NCI-H2227 treated with DMSO at 0.1 percent for 48 hours (cell line): ENCODE measurements at regions not wholly inside any gene's neighbourhood (a gene's known extent, or its start where the extent isn't known, plus 50 kb on each side); places are given as distances from the start of the nearest gene placed in this dataset.
"Not testable (repeated sequence)": the region's sequence is repeated elsewhere in the genome, so short reads cannot be mapped to it uniquely, and the experiment has no call there.

Experiments used
- DNase-seq: peaks from one replicate; lab custom pipeline; 2025; lab: John Stamatoyannopoulos, UW

DNA sequence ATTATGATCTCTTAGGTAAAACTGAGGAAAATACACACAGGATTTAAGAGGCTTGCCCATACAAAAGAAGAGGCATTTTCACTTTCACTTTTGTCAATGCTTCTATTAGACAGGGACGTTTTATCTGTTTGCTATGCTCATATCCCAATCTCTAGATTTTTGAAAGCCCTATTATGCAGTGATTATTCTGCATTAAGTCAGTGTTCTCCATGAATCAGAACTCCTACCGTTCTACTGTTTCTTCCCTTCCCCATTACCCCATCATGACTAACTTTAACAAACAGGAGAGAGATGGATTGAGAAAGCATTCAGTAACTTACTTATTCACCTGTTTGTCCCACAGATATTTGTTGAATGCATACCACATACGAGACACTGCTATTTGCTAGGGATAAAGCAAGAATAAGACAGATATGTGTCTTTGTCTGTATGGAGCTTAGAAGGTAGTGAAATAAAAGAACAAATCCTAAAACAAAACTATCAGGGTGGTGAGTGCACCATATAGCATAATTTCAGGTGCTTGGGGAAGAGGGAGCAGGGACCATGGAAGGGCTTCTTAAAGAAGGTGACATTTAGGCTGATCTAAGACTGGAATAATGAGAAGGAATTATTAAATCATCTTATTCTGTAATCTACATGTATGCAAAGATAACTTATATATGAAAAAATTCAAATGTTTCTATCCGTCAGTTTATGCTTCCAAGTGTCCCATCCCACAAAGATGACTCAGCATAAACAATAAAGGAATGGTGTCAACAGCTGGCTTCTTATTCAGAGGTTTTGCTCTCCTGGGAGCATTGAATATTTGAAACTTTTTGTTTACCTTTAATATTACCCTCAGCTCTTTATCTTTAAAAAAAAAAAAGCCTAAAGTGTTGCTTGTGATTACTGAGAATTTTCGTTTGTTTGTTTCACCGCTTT is 328.1 kb downstream of the HINT1 start:
- no peak for DNase-seq

DNA sequence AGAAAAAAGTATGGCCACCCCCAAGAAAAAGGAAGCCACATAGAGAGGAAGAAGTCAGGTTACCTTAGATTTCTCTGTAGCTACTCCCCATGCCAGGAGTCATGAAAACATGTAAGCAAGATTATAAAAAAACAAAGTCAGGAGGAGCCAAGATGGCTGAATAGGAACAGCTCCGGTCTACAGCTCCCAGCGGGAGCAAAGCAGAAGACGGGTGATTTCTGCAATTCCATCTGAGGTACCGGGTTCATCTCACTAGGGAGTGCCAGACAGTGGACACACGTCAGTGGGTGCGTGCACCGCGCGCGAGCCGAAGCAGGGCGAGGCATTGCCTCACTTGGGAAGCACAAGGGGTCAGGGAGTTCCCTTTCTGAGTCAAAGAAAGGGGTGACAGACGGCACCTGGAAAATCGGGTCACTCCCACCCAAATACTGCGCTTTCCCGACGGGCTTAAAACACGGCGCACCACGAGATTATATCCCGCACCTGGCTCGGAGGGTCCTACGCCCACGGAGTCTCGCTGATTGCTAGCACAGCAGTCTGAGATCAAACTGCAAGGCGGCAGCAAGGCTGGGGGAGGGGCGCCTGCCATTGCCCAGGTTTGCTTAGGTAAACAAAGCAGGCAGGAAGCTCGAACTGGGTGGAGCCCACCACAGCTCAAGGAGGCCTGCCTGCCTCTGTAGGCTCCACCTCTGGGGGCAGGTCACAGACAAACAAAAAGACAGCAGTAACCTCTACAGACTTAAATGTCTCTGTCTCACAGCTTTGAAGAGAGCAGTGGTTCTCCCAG is 347.3 kb downstream of the HINT1 start:
- not testable (repeated sequence) for DNase-seq

DNA sequence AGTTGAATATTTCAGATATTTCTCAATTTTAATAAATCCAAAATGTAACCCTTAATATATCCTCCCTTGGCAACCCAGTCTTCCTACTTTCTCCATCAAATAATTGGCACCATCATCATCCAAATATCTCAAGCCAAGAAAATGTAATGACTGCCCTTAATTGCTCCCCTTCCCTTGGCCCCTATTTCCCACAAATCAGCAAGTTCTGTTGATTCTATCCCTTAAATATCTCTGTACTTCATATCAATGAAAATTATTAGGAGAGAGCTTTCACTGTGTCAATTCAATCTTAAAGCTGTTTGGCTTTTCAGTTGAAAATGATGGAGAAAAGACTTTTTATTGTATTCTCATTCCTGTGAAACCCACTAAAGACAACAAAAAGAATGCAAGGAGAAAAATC is 349.8 kb downstream of the HINT1 start:
- DNase-seq: no peak

DNA sequence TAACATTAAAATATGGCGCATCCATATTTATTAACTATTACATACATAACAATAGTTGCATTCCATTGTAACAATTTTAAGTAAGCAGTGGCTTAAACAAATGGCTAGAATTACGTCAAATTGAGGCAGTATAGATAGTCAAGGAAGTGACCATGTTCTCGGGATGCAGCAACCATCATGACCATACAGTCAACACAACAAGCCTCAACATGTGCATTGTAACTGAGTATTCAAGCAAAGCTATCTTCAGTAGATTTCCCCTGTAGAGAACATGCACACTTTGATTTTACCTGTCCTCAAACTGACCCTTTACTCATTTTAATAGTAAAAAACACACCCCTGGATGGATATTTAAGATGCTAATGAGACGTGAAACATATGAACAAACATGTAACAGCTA is 356.4 kb downstream of the HINT1 start:
- DNase-seq: no peak

DNA sequence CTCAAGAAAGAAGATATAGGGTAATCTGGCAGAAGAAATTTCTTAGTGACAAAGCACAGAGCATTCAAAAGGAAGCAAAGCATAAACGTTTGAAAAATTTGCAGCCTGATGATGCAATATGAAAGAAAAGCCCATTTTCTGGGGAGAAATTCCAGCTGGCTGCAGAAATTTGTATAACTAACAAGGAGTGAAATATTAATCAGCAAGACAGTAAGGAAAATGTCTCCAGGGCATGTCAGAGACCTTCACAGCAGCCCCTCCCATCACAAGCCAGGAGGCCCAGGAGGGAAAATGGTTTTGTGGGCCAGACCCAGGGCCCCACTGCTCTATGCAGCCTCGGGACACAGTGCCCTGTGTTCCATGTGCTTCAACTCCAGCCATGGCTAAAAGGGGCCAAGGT is 359.4 kb downstream of the HINT1 start:
- no peak for DNase-seq

DNA sequence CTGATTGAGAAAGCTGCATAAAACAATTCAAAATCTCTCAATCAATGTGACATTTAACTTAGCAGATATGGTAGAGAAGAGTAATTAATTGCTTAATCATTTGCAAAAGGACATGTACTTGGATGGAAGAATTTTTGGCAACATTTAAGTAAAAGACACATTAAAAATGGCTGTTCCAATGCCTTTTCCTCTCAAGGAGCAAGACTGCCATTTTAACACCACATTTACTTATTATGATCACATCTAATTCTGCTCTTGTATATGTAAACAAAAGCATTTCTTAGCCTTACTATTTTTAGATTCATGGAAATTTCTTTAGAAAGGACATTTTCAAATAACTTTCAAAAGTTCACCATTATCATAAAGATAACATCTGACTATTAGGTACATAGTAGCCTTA is 360.0 kb downstream of the HINT1 start:
- no peak for DNase-seq

DNA sequence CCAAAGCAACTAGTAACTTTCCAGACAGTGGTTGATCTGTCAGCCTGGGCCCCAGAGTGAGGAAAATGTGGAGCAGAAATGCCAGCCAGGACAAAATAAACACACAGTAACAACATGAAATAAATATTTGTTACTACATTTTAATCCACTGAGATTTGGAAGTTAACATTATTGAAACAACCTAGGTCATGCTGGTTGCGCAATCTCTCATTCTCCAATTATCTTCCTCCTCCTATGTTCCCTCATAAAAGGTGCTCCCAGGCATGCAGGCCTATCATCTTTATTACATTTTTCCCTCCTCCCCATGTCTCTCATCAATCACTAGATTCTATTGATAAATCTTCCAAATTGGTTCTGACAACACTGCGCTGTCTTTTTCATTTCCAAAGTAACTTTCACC is 363.1 kb downstream of the HINT1 start:
- DNase-seq: no peak

DNA sequence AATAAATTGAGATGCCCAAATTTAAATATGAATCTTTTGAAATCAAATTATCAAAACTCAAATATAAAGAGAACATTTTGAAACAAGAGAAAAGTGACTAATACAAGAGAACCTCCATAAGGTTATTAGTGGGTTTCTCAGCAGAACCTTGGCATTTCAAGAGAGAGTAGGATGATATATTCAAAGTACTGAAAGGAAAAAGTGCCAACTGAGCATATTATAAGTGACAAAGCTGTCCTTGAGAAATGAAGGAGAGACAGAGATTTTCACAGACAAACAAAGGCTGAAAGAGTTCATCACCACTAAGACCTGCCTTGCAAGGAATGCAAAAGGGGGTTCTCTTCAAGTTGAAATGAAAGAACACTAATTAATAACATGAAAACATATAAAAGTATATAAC is 366.0 kb downstream of the HINT1 start:
- no peak for DNase-seq

DNA sequence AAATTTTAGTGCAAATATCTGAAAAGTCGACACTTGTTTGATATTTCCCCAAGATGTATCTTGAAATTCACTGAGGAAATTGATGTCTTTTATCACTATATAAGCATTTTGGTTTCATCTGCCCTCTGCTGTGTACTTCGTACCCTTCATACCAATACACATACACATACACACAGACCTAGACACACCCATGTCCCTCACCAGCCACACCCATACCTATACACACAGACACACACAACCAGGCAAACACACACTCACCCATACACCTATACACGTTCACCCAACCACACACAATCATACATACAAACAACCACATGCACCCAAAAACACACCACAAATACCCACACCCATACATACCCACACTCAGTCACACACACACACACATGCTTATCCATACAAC is 367.8 kb downstream of the HINT1 start:
- no peak for DNase-seq

DNA sequence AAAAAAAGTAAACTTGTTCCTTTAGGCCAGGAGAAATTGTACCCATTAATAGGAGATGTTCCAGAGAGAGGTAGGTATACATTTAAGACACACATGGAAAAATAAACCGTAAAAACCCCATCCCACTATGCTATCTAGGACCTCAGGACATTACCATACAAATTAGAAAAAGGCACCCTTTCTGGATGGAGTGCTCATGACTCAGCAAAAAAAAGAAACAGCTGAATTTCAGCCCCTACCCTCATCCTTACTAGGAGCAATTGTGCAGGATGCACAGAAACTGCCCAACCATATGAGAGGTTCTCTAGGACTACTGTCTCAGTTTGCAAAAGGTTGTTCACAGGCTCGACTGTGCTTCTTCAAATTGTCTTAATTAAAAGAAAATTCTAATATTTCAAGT is 368.2 kb downstream of the HINT1 start:
- DNase-seq: no peak

DNA sequence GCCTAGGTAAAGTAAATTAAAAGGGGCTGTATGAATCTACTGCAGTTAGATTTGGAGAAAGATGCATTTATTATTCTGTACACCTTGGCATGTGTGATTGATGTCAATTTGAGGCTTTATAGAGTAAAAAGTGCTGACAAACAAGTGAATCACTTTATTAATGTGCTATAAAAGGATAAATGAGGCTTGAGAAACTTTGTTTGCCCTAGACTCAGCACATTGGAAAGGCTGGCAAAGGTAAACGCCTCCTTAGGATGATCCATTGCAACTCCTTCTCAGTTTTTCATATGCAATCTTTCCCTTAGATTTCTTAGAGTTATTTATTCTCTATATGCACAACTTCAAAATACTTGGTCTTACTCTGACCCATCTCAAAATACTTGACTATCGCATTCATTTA is 369.0 kb downstream of the HINT1 start:
- no peak for DNase-seq

DNA sequence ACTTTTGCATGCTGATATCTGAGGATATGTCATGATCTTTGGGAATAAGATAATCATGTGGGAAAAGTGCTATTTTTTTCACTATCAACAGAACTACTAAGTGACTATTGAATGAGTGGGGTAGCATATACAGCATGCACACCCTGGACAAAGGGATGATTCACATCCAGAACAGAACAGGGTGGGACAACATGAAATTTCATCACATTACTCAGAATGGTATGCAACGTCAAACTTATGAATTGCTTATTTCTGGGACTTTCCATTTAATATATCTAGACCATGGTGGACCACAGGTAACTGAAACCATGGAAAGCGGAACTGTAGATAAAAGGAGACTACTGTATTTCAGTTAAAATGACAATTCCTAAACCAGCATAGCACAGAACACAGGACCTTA is 370.0 kb downstream of the HINT1 start:
- DNase-seq: no peak

DNA sequence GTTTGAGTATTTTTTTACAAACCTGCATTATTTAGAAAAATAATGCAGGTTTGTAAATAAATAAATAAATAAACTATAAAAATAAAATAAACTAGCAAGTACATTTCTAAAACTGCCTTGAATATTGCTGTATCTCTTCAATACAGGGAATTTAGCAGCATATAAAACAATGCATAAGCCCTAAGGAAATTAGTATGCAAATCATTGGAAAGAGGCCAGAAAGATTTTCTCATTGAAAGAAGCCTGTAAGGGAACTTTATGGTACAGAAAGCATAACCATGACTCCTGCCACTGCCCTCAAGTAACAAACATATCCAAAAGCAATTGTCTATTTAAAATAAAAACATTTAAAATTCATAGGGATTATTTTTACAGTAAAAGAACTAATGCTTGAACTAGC is 387.3 kb downstream of the HINT1 start:
- no peak for DNase-seq

DNA sequence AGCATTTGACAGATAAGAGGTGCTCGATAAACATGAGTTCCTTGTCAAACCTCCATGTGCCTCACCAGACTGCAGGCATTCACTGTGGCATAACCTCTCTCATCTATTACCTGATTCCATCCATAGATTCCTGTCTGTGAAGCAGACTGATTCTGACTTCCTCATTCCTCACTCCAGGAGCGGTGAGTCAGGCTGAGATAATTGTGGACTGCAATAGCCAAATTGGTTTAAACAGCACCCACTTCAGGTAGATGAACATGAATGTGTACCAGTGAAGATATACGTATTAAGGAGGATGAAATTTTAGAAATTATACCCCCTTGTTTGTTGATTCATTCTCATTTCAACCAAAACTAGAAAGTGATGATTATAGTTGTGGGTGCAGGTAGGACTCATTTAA is 391.2 kb downstream of the HINT1 start:
- DNase-seq: no peak

DNA sequence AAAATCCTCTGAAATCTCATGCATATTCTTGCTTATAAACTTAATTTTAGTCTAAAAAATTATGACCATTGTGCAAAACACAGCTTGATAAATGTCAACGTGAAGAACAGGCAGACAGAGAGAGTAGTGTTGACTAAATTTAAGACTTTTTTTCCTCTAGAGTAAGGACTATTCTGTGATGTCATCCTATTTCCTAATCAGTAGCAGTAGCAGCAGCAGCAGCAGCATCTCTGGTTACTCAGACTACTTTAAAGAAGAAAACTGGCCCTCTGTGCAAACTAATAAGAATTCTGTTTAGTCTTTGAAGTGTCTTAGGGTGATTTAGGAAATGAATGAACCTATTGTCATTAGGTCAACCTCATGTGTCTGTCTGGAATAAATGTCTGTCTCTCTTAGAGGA is 403.0 kb downstream of the HINT1 start:
- DNase-seq: no peak

DNA sequence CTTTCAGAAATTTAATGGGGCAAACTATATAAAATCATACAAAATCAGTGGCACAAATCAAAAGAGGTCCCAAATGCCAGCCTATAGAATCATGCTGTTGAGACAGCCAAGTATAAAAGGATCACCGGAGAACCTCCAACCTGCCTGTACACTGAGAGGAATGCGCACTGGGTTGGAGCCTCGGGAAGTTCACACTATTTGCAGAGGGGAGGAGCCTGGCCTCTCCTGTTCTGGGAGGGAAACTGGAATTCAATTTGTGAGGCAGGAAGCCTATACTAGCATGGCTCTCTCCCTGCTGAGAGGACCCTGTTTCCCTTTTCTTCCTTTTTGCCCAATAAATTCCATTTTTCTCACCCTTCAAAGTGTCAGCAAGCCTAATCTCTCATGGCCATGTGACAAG is 406.0 kb downstream of the HINT1 start:
- DNase-seq: no peak

DNA sequence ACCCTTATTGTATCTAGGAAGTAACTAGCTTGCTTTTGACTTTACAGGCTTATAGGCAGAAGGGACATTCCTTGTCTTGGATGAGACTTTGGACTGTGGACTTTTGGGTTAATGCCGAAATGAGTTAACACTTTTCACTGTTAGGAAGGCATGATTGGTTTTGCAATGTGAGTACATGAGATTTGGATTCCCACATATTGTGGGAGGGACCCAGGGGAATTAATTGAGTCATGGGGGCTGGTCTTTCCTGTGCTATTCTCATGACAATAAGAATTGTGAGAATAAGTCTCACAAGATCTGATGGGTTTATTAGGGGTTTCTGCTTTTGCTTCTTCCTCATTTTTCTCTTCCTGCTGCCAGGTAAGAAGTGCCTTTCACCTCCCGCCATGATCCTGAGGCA is 417.5 kb downstream of the HINT1 start:
- no peak for DNase-seq

DNA sequence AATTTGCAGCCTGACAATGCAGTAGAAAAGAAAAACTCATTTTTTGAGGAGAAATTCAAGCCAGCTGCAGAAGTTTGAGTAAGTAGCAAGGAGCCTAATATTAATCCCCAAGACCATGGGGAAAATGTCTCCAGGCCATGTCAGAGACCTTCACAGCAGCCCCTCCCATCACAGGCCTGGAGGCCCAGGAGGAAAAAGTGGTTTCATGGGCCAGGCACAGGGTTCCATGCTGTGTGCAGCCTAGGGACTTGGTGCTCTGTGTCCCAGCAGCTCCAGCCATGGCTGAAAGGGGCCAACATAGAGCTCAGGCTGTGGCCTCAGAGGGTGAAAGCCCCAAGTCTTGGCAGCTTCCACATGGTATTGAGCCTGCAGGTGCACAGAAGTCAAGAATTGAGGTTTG is 418.4 kb downstream of the HINT1 start:
- not testable (repeated sequence) for DNase-seq

DNA sequence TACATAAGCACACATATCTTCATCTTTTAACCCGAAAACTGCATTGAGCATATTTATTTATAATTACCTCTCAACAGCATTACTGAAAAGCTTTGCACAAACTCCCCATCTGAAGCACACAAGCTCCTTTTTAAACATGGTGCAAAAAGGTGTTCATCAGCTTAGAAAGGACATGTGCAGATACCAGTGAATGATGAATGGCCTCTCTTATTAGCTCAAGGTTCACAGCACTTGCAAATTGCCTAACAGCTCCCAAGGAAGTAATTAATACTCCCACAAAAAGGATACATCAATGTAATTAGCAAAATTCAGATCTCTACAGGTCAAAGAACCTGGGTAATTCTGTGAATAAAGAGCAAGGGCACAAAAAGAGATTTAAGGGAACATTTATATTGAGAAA is 422.0 kb downstream of the HINT1 start:
- no peak for DNase-seq

DNA sequence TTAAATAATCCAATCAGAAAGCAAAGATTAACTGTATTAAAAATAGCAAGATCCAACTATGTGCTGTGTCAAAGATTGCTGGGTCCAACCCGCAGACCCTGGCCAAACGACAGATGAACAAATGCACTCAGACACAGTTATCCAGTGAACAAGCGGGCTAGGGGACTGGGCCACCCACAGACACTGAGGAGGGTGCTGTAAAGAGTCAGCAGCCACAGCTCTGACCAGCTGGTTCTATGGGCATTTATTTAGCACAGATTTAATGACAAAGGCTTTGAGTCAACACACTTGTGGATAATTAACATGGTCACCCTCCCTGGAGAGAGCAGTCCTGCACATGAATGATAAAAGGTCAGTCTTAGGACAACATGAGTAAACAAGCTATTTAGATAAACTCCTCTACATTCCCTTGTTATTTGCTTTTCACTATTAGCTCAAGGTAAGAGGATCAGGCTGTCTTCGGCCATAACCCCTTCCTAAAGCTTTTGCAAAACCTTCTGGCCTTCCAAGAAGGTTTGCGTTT is 424.9 kb downstream of the HINT1 start:
- no peak for DNase-seq

DNA sequence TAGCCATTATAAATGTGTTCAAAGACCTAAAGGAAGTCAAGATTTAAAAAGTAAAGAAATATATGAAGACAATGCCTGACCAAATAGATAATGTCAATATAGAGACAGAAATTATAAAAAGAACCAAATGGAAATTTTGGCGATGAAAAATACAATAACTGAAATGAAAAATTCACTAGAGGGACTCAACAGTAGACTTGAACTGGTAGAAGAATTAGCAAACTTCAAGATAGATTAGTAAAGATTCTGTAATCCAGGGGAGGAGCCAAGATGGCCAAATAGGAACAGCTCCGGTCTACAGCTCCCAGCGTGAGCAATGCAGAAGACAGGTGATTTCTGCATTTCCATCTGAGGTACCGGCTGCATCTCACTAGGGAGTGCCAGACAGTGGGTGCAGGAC is 433.2 kb downstream of the HINT1 start:
- no peak for DNase-seq

DNA sequence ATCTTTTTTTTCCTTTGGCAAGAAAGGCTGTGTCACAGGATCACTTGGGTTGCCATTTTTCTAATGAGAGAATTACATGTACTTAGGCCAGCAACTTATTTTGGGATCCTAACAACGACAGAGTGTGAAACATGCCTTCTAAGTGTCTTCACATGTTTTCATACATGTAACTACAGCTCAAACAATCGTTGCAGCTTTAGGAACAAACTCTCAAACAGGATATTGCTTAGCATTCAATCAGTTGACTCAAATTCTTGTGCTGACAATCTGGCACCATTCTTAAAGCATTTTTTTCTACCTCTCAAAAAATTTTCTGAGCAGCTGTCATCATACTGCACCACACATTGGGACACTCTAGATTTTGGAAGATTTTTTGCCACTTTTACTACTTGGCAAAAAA is 435.5 kb downstream of the HINT1 start:
- no peak for DNase-seq

DNA sequence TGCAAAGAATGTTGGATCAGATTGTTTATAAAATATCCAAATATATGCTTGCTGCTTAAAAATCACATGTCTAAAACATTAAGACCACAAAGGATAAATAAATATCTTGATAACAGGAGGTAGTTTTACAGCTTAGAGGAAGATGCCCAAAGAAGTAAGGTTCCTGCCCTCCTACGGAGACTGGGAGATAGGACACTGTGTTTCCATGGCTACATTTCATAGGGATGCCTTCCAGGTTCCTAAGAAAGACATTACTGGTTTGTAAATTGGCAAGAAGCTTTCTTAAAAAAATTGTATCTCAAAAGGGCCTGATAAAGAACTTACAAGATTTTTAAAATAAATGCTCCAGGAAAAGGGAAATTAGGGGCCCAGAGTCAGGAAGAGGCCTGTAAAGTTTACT is 437.2 kb downstream of the HINT1 start:
- no peak for DNase-seq
